Hematopoietic multipotent progenitor cell (in vitro differentiated cells): ENCODE measurements at regions not wholly inside any gene's neighbourhood (a gene's known extent, or its start where the extent isn't known, plus 50 kb on each side); places are given as distances from the start of the nearest gene placed in this dataset.
A peak's percentile ranks its signal among the peaks of the same experiment; 100 is the strongest.

Experiments used
- DNase-seq, 3 donors: peaks; one replicate each; pipeline ENCODE4 v3.0.0-alpha.2; 2011 to 2015; ENCODE audit warnings: low read depth in 2 of 3, low spot score in 2 of 3

GRCh38 chr1:163794551-163794950 is 472.8 kb downstream of the NUF2 start:
- no peak for DNase-seq

- DNase-seq: no peak
Observed at GRCh38 chr1:163796394-163796821, 474.7 kb downstream of the NUF2 start.

- DNase-seq: no peak
Observed at GRCh38 chr1:163797816-163798215, 476.1 kb downstream of the NUF2 start.

- DNase-seq: no peak
Observed at GRCh38 chr1:163799190-163799805, 477.5 kb downstream of the NUF2 start.

- DNase-seq: no peak
Observed at GRCh38 chr1:163807331-163808049, 485.7 kb downstream of the NUF2 start.

- no peak for DNase-seq
Observed at GRCh38 chr1:163813251-163813650, 491.5 kb downstream of the NUF2 start.

- no peak for DNase-seq
Observed at GRCh38 chr1:163820226-163820625, 498.5 kb downstream of the NUF2 start.

GRCh38 chr1:163820766-163821165 is 499.0 kb downstream of the NUF2 start:
- DNase-seq: peak in 2 of 3 donors; percentile 1 to 22

GRCh38 chr1:163821679-163822078 is 499.9 kb downstream of the NUF2 start:
- DNase-seq: no peak

GRCh38 chr1:163823017-163823416 is 501.3 kb downstream of the NUF2 start:
- DNase-seq: no peak

GRCh38 chr1:163824006-163824405 is 502.3 kb downstream of the NUF2 start:
- no peak for DNase-seq

- no peak for DNase-seq
Observed at GRCh38 chr1:163824490-163824889, 502.7 kb downstream of the NUF2 start.

- DNase-seq: no peak
Observed at GRCh38 chr1:163826500-163826899, 504.7 kb downstream of the NUF2 start.

GRCh38 chr1:163834778-163835177 is 513.0 kb downstream of the NUF2 start:
- no peak for DNase-seq

GRCh38 chr1:163836481-163836880 is 514.7 kb downstream of the NUF2 start:
- no peak for DNase-seq

GRCh38 chr1:163837206-163837605 is 515.5 kb downstream of the NUF2 start:
- DNase-seq: no peak

- no peak for DNase-seq
Observed at GRCh38 chr1:163842571-163842970, 520.8 kb downstream of the NUF2 start.

GRCh38 chr1:163844459-163844858 is 522.7 kb downstream of the NUF2 start:
- no peak for DNase-seq

GRCh38 chr1:163845279-163845678 is 523.5 kb downstream of the NUF2 start:
- DNase-seq: no peak

GRCh38 chr1:163863731-163864130 is 542.0 kb downstream of the NUF2 start:
- DNase-seq: no peak

GRCh38 chr1:163864207-163864606 is 542.5 kb downstream of the NUF2 start:
- no peak for DNase-seq

- DNase-seq: no peak
Observed at GRCh38 chr1:163866564-163866963, 544.8 kb downstream of the NUF2 start.
